NK-92 (cell line): ENCODE measurements at regions not wholly inside any gene's neighbourhood (a gene's known extent, or its start where the extent isn't known, plus 50 kb on each side); places are given as distances from the start of the nearest gene placed in this dataset.

Experiments
- DNase-seq: peaks from one replicate; lab custom pipeline; 2025; ENCODE audit not compliant: unreplicated experiment; lab: John Stamatoyannopoulos, UW

DNA sequence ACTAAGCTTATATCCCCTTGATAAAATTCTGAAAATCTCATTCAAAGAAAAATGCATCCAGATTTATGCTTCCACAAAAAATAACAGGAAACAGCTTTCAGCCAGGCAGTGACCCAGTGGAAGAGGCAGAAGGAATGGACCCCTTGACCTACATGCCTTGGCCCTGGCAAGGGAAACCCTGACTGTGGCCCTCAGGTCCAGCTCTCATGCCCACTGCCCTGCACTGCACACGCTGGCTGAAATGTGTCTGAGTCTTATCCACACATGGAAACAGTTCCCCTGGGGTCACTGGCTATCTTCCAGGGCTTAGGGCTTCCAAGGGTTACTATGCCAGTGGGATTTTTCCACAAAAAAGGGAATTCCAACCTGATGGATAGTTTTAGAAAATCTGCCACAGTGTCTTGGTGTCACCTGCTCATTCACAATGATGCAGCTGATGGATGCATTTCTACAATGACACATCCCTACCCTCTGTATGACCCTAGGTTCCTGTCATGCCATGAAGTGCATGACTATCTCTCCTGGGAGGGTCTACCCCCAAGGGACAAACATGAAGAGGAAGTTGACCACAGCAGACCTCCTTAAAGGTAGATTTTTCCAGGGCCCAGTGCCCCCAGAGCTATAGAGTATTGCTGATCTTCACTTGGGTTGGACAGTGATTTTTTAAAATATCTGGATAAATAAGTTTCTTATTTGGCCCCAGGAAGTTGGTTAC lies 121.9 kb upstream of the CD93 start:
- DNase-seq = no peak

- DNase-seq = no peak
Observed at GRCh38 chr20:23206995-23207394, 120.9 kb upstream of the CD93 start.

DNA sequence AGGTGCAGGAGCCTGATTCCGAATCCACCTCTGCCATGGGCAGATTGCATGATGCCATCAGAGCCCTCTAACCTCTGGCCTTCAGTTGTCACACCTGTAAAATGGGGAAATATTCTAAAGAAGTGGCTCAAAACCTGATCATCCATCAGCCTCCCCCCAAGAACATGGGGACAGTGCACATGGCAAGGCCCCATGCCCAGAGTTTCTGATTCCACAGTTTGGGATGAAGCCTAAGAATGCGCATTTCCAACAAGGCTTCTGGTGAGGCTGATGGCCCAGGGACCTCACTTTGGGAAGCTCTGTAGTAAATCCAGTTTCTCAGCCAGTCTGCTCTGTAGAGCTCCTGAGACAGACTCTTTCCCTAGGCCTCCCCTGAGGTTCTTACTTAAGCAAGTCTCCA lies 119.9 kb upstream of the CD93 start:
- no peak for DNase-seq

DNA sequence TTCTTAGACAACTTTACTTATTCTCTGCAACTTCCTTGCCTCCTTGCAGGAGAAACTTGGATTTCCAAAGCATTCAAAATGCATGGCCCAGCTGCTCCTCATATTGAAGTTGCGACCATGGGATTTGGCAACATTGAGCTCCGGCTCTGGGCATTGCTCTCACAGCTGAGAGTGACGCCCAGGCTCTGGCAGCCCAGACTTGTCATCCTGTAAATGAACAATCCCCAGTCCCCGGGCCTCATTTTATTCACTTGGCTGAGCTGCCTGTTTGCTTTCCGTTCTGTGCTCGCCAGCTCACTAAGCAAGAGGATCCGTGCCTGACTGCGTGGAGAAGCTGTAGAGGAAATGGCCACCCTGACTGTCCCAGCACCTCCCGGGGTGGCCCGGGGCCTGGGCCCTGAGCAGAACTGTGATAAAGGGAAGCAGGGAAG lies 119.5 kb upstream of the CD93 start:
- DNase-seq = no peak

- no peak for DNase-seq
Observed at GRCh38 chr20:23205211-23205610, 119.1 kb upstream of the CD93 start.

DNA sequence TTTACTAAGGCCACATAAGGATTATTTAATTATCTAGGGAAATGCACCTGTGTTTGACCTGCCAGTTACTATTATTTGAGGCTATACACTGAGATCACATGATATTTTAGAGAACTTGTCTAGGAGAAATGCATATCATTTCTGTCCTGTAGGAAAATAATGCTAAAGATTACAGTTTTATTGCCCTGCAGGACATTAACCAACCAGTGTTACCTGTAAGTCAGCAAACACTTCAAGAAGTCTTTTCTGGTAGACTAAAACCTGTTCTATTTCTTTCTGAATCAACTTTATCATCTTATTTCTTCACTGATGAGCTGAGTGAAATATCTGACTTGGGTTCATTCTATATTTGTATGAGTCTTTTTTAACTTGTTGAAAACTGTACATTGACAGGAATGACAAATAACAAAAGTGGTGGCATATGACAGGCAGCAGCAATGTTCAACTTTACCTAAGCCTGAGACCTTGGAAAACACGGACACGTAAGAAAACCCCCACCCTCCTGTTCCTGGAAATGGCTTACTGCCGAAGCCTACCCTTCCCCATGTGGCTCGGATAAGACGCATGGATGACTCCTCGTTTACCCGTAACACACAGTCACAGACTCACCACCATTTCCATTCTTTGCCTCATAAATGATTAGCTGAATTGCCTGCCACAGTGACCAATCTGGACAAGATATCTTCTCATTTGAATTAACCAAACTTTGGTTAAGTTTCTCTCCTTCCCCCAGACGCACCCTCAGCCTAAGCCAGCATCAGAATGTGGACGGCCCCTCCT lies 118.0 kb upstream of the CD93 start:
- DNase-seq = no peak

- DNase-seq = no peak
Observed at GRCh38 chr20:23203310-23203709, 117.2 kb upstream of the CD93 start.

DNA sequence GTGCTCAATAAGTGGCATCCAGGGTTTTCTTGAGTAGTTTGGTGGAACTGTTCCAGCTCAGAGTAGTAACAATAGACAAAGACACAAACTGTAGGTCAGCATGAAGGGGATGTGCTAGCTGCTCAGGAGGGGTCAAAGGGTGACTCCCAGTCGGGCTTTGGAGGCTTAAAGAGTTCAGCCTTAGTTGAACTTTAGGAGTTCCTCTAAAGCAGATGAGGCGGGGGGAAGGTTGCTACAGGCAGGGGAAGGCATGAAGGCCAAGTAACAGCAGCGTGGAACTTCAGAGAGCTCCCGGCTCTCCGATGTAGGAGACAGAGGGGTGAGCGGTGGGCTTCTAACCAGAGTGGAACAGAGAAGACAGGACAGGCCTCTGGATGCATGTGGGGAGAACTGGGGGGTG lies 115.5 kb upstream of the CD93 start:
- no peak for DNase-seq

DNA sequence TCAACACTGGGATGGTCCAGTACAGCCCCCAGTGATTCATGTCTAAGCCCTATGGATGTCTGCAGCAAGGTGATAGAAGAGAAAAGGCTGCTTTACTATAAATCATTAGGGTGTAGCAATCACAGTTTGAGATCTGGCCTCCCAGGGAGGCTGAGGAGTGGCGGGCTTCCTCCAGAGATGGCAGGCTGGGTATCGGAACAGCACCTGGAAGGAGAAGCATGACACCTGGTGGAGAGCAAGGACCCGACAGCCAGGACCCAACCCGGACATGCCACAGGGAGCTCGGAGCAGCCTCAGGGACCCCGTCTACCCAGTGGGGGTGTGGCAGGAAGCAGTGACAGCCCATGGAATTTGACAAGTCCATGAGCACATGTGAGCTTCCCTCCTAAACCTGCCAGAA lies 114.8 kb upstream of the CD93 start:
- no peak for DNase-seq

- DNase-seq = no peak
Observed at GRCh38 chr20:23200413-23200812, 114.3 kb upstream of the CD93 start.

- no peak for DNase-seq
Observed at GRCh38 chr20:23199356-23199755, 113.2 kb upstream of the CD93 start.

DNA sequence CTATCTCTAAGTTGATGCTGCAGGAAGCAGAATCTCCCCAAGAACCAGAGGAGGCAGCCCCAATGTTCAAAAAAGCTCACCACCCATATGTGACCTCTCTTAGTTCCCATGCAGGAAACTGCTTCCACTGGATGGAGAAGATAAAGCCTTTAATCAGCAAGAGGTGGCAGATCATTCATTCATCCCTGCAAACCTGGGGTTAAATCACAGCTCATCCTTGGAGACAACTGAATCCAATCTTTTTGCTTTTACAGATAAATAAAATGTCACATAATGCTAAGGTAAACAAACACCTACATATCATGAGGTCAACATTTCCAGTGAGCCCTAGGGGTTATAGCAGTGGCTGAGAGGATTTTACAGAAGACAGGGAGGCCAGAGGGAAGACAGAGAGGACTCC lies 112.7 kb upstream of the CD93 start:
- no peak for DNase-seq

- no peak for DNase-seq
Observed at GRCh38 chr20:23197836-23198235, 111.7 kb upstream of the CD93 start.

DNA sequence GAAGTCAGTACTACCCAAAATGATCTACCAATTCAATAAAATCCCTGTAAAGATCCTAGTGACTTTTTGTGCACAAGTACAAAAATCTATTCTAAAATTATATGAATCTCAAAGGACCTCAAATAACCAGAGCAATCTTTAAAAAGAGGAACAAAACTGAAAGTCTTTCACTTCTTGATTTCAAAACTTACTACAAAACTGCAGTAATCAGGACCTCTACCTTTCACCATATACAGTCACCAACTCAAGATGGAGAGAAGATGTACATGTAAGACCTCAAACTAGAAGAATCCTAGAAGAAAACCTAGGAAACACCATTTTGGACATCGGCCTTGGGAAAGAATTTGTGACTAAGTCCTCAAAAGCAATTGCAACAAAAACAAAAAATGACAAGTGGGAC lies 109.5 kb upstream of the CD93 start:
- DNase-seq = no peak

- no peak for DNase-seq
Observed at GRCh38 chr20:23193801-23194384, 107.8 kb upstream of the CD93 start.

GRCh38 chr20:23192469-23192868 lies 106.3 kb upstream of the CD93 start:
- no peak for DNase-seq

- no peak for DNase-seq
Observed at GRCh38 chr20:23190557-23190956, 104.4 kb upstream of the CD93 start.

GRCh38 chr20:23189854-23190253 lies 103.7 kb upstream of the CD93 start:
- DNase-seq = no peak

GRCh38 chr20:23189341-23189740 lies 103.2 kb upstream of the CD93 start:
- DNase-seq = no peak

- no peak for DNase-seq
Observed at GRCh38 chr20:23188377-23189169, 102.4 kb upstream of the CD93 start.

- no peak for DNase-seq
Observed at GRCh38 chr20:23187751-23188150, 101.6 kb upstream of the CD93 start.
